RKO (cell line): ENCODE measurements at regions not wholly inside any gene's neighbourhood (a gene's known extent, or its start where the extent isn't known, plus 50 kb on each side); places are given as distances from the start of the nearest gene placed in this dataset.

Experiments used
- DNase-seq: peaks from one replicate; pipeline ENCODE4 v3.0.0-alpha.2; 2016; ENCODE audit warnings: low spot score

GRCh38 chr20:4095639-4096038, 53.0 kb upstream of the SMOX start:
- DNase-seq: no peak

GRCh38 chr20:4091490-4092479, 56.8 kb upstream of the SMOX start:
- DNase-seq: no peak

GRCh38 chr20:4090756-4091489, 57.7 kb upstream of the SMOX start:
- no peak for DNase-seq

- no peak for DNase-seq
These were observed 58.7 kb upstream of the SMOX start for GRCh38 chr20:4089756-4090487.

GRCh38 chr20:4088766-4089165, 59.9 kb upstream of the SMOX start:
- DNase-seq: no peak

GRCh38 chr20:4087923-4088322, 60.7 kb upstream of the SMOX start:
- DNase-seq: peak; percentile 51

GRCh38 chr20:4086771-4087687, 61.6 kb upstream of the SMOX start:
- DNase-seq: no peak

GRCh38 chr20:4084721-4085120, 63.9 kb upstream of the SMOX start:
- DNase-seq: no peak

- no peak for DNase-seq
These were observed 64.5 kb upstream of the SMOX start for GRCh38 chr20:4084096-4084495.

GRCh38 chr20:4083098-4083865, 65.3 kb upstream of the SMOX start:
- no peak for DNase-seq

GRCh38 chr20:4082406-4083097, 66.1 kb upstream of the SMOX start:
- no peak for DNase-seq

GRCh38 chr20:4081421-4081820, 66.1 kb upstream of the RNF24 start:
- no peak for DNase-seq

- peak; percentile 40 for DNase-seq
These were observed 61.3 kb upstream of the RNF24 start for GRCh38 chr20:4076671-4077070.

- DNase-seq: no peak
These were observed 60.7 kb upstream of the RNF24 start for GRCh38 chr20:4076033-4076432.

GRCh38 chr20:4074877-4075455, 59.6 kb upstream of the RNF24 start:
- no peak for DNase-seq

- no peak for DNase-seq
These were observed 58.7 kb upstream of the RNF24 start for GRCh38 chr20:4073852-4074741.

GRCh38 chr20:4071178-4071693, 55.9 kb upstream of the RNF24 start:
- DNase-seq: no peak
